ENCODE measurements at regions not wholly inside any gene's neighbourhood (a gene's known extent, or its start where the extent isn't known, plus 50 kb on each side); places are given as distances from the start of the nearest gene placed in this dataset.

- H3K4me3 Mint-ChIP-seq = no peak overlapping the region
- TF ChIP-seq CTCF (IDR thresholded peaks at IDR 0.05) = no peak
- POLR2A ChIA-PET = no interaction called here
- H3K36me3 Mint-ChIP-seq (ENCODE audit: low read depth) = no peaks in the 10 kb centered on the region
- intact Hi-C loops (cut with micrococcal nuclease) = no loop called here
- DNase-seq (no peak), ATAC-seq (no peak)
- H3K4me1 Mint-ChIP-seq (ENCODE audit: low read depth) = no peaks in the 10 kb centered on the region
- no peak overlapping the region for H3K27ac Mint-ChIP-seq
- no peaks in the 10 kb centered on the region for H3K27me3 Mint-ChIP-seq
- H3K9me3 Mint-ChIP-seq = peaks cover 4% of the 10 kb centered on the region
- CTCF ChIA-PET = no interaction called here
These were observed 332.0 kb downstream of the TMEM161B start for GRCh38 chr5:87936667-87937066.

GRCh38 chr5:87924436-87924835, 344.2 kb downstream of the TMEM161B start:
- intact Hi-C loops (cut with micrococcal nuclease) = no loop called here

GRCh38 chr5:87916320-87916719, 352.3 kb downstream of the TMEM161B start:
- ATAC-seq = no peak
- DNase-seq = no peak
- Mint-ChIP-seq H3K27ac (no peak overlapping the region), H3K27me3 (no peaks in the 10 kb centered on the region), H3K4me1 (ENCODE audit: low read depth) (no peaks in the 10 kb centered on the region), H3K4me3 (no peak overlapping the region), H3K9me3 (peaks cover 4% of the 10 kb centered on the region), H3K36me3 (ENCODE audit: low read depth) (no peaks in the 10 kb centered on the region)
- POLR2A ChIA-PET = no interaction called here
- TF ChIP-seq CTCF (IDR thresholded peaks at IDR 0.05) = no peak
- CTCF ChIA-PET = no interaction called here
- intact Hi-C loops (cut with micrococcal nuclease) = no loop called here

More at GRCh38 chr5:87924436-87924835, 344.2 kb downstream of the TMEM161B start:
- peaks cover 1% of the 10 kb centered on the region for H3K9me3 Mint-ChIP-seq
- DNase-seq (no peak), ATAC-seq (no peak)
- no peak for TF ChIP-seq CTCF (IDR thresholded peaks at IDR 0.05)
- no peaks in the 10 kb centered on the region for H3K4me1 Mint-ChIP-seq (ENCODE audit: low read depth)
- CTCF ChIA-PET = no interaction called here
- POLR2A ChIA-PET = no interaction called here
- no peak overlapping the region for H3K4me3 Mint-ChIP-seq
- H3K27ac Mint-ChIP-seq = no peak overlapping the region
- H3K27me3 Mint-ChIP-seq = peaks cover 1% of the 10 kb centered on the region
- no peaks in the 10 kb centered on the region for H3K36me3 Mint-ChIP-seq (ENCODE audit: low read depth)

- no peaks in the 10 kb centered on the region for H3K36me3 Mint-ChIP-seq (ENCODE audit: low read depth)
- no peak overlapping the region for H3K27ac Mint-ChIP-seq
- no peak for ATAC-seq
- DNase-seq = no peak
- H3K9me3 Mint-ChIP-seq = peaks cover 2% of the 10 kb centered on the region
- no peaks in the 10 kb centered on the region for H3K4me1 Mint-ChIP-seq (ENCODE audit: low read depth)
- ChIA-PET POLR2A (no interaction called here), CTCF (interaction anchor here (1.3 kb wide), 1 partner anchor 131 kb away, joined by 3 read pairs; no protein-coding TSS in a partner anchor)
- H3K4me3 Mint-ChIP-seq = no peak overlapping the region
- no peaks in the 10 kb centered on the region for H3K27me3 Mint-ChIP-seq
- intact Hi-C loops (cut with micrococcal nuclease) = no loop called here
- TF ChIP-seq CTCF (IDR thresholded peaks at IDR 0.05) = no peak
These were observed 356.2 kb downstream of the TMEM161B start for GRCh38 chr5:87912419-87912818.

DNA sequence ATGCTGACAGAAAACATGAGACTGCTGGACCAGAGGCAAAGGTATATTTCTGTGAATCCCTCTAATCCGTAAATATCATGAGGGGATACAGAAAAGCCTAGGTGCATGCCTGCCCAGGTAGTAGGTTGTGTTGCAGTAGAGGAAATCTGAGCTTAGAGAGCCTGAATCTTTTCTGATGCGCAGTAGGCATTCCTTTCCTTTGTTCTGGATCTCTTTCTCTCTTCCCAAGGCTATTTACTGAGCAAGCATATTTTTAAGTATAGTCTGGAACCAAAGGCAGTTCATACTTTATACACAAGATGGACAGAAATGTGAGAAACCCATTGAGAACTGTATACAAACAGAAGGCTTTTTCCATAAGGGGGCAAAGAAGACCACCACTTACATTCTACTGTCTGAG, 359.3 kb downstream of the TMEM161B start:
- no peak for ATAC-seq
- H3K36me3 Mint-ChIP-seq (ENCODE audit: low read depth) = no peaks in the 10 kb centered on the region

More for the DNA sequence above, 359.3 kb downstream of the TMEM161B start:
- H3K4me1 Mint-ChIP-seq (ENCODE audit: low read depth) = no peaks in the 10 kb centered on the region
- no peak overlapping the region for H3K4me3 Mint-ChIP-seq
- intact Hi-C loops (cut with micrococcal nuclease) = no loop called here
- H3K9me3 Mint-ChIP-seq = peaks cover 2% of the 10 kb centered on the region
- H3K27ac Mint-ChIP-seq = no peak overlapping the region
- DNase-seq = no peak
- H3K27me3 Mint-ChIP-seq = no peaks in the 10 kb centered on the region
- no peak for TF ChIP-seq CTCF (IDR thresholded peaks at IDR 0.05)
- ChIA-PET POLR2A (no interaction called here), CTCF (interaction anchor here (1.0 kb wide), 1 partner anchor 128 kb away, joined by 3 read pairs; no protein-coding TSS in a partner anchor)

Measured in activated CD8-positive, alpha-beta T cell treated with anti-CD3 and anti-CD28 coated beads for 36 hours (primary cell).